ENCODE measurements at regions not wholly inside any gene's neighbourhood (a gene's known extent, or its start where the extent isn't known, plus 50 kb on each side); places are given as distances from the start of the nearest gene placed in this dataset.

DNA sequence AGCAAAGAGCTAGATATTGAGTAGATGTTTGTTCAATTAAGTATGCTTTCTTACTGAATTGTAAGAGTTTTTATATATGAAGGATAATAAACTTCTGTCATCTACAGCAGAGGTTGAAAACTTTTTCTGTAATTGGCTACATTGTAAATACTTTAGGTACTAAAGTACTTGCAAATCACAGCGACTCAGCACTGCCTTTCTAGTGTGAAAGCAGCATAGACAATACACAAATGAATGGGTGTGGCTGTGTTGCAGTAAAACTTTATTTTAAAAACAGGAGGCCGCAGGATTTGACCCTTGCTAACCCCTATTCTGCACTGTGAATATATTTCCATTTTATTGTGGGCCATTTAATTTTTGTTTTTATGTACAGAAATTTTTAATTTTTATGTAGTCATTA, 104.3 kb upstream of the TMC3 start:
- no peaks in the 10 kb centered on the region for H3K9me3 Mint-ChIP-seq
- peaks cover 2% of the 10 kb centered on the region; the same call in 1 of the 2 replicates for H3K4me1 ChIP-seq (ENCODE audit: insufficient read depth, low read length)
- no peak overlapping the region for H2BK120ac ChIP-seq (ENCODE audit: low read depth, low read length, poor library complexity, severe bottlenecking)
- no peaks in the 10 kb centered on the region for H3K79me2 ChIP-seq (ENCODE audit: insufficient read depth, low read length)
- no peaks in the 10 kb centered on the region for H3K36me3 Mint-ChIP-seq (ENCODE audit: insufficient read depth in 1 of 3, low read depth in 3 of 3)
- H3K79me1 ChIP-seq (ENCODE audit: insufficient read depth, low read depth, low read length, poor library complexity, severe bottlenecking) = no peaks in the 10 kb centered on the region
- WGBS (ENCODE audit: extremely low coverage, insufficient read length, low lambda C conversion rate) = no CpG with 5 or more reads among the region's 2 CpGs
- TF ChIP-seq, protein P1, sequence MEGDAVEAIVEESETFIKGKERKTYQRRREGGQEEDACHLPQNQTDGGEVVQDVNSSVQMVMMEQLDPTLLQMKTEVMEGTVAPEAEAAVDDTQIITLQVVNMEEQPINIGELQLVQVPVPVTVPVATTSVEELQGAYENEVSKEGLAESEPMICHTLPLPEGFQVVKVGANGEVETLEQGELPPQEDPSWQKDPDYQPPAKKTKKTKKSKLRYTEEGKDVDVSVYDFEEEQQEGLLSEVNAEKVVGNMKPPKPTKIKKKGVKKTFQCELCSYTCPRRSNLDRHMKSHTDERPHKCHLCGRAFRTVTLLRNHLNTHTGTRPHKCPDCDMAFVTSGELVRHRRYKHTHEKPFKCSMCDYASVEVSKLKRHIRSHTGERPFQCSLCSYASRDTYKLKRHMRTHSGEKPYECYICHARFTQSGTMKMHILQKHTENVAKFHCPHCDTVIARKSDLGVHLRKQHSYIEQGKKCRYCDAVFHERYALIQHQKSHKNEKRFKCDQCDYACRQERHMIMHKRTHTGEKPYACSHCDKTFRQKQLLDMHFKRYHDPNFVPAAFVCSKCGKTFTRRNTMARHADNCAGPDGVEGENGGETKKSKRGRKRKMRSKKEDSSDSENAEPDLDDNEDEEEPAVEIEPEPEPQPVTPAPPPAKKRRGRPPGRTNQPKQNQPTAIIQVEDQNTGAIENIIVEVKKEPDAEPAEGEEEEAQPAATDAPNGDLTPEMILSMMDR (conservative IDR thresholded peaks at IDR 0.05) = no peak
- H2AK5ac ChIP-seq (ENCODE audit: insufficient read length, low read length) = no peak overlapping the region
- H3K23ac ChIP-seq (ENCODE audit: insufficient read length, low read depth, low read length) = no peak overlapping the region
- H3K4ac ChIP-seq (ENCODE audit: low read depth, low read length) = no peak overlapping the region
- H3K56ac ChIP-seq (ENCODE audit: insufficient read length, low read depth, low read length) = no peak overlapping the region
- no peaks in the 10 kb centered on the region for H3K23me2 ChIP-seq (ENCODE audit: insufficient read length, low read depth, low read length, poor library complexity, severe bottlenecking)
- H3K14ac ChIP-seq (ENCODE audit: insufficient read depth, low read length) = no peak overlapping the region
- H3K4me1 Mint-ChIP-seq = peaks cover 6% of the 10 kb centered on the region in 2 experiments
- H3K27me3 ChIP-seq (ENCODE audit: insufficient read depth, low read length) = no peaks in the 10 kb centered on the region
- H2AFZ ChIP-seq (ENCODE audit: low read length) = no peak overlapping the region
- H3K27ac ChIP-seq (ENCODE audit: insufficient read length, low read depth, low read length) = no peak overlapping the region
- H3T11ph ChIP-seq (ENCODE audit: low read length) = no peak overlapping the region
- DNase-seq = no peak
- no peaks in the 10 kb centered on the region for H3K9me3 ChIP-seq (ENCODE audit: control insufficient read depth, low read depth, low read length)
- no peak overlapping the region for H3K9ac ChIP-seq (ENCODE audit: extremely low read depth, insufficient read length, low read length)
- no peak overlapping the region for H4K8ac ChIP-seq (replicated peaks; ENCODE audit: insufficient read length, low read depth, low read length)
- H2BK5ac ChIP-seq (ENCODE audit: insufficient read length, low read length) = no peak overlapping the region
- H3K4me3 Mint-ChIP-seq = no peak overlapping the region
- no peak overlapping the region for H3K27ac Mint-ChIP-seq
- H3K18ac ChIP-seq (ENCODE audit: insufficient read length, low read depth, low read length) = no peak overlapping the region
- H2BK15ac ChIP-seq (ENCODE audit: low read depth, low read length) = no peak overlapping the region
- H2BK20ac ChIP-seq (ENCODE audit: low read depth, low read length, poor library complexity, severe bottlenecking) = no peak overlapping the region
- H3K27me3 Mint-ChIP-seq (ENCODE audit: low read depth) = no peaks in the 10 kb centered on the region
- H4K5ac ChIP-seq (ENCODE audit: insufficient read length, low read depth, low read length) = no peak overlapping the region
- H2BK12ac ChIP-seq (ENCODE audit: insufficient read length, low read depth, low read length) = no peak overlapping the region
- no peak overlapping the region for H3K4me2 ChIP-seq (ENCODE audit: insufficient read depth, insufficient read length, low read length)
- no peak overlapping the region for H4K91ac ChIP-seq (ENCODE audit: insufficient read length, low read depth, low read length)
- H4K20me1 ChIP-seq (ENCODE audit: control insufficient read depth, insufficient read depth, insufficient read length) = no peaks in the 10 kb centered on the region

All from H9 (cell line).